ENCODE measurements at regions not wholly inside any gene's neighbourhood (a gene's known extent, or its start where the extent isn't known, plus 50 kb on each side); places are given as distances from the start of the nearest gene placed in this dataset.

DNA sequence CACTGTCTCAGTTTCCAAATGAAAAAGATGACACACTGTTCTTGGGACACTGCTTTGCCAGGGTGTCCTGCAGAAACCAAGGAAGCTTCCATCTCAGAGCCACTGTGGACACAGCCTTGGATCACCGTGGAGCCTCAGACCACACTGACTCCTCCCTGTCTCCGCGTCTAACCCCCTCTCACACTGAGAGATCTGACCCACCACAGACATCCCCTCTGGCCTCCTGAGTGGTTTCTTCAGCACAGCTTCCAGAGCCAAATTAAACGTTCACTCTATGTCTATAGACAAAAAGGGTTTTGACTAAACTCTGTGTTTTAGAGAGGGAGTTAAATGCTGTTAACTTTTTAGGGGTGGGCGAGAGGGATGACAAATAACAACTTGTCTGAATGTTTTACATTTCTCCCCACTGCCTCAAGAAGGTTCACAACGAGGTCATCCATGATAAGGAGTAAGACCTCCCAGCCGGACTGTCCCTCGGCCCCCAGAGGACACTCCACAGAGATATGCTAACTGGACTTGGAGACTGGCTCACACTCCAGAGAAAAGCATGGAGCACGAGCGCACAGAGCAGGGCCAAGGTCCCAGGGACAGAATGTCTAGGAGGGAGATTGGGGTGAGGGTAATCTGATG lies 113.4 kb upstream of the PKDCC start:
- H3K4me1 ChIP-seq (ENCODE audit: control insufficient read depth in 4 of 4, insufficient read depth in 4 of 4, low read length in 3 of 4): no peaks in the 10 kb centered on the region
- WGBS: 60% methylated on average over 10 of the region's 10 CpGs
- H3K27ac ChIP-seq (ENCODE audit: low read depth in 1 of 2, low read length in 2 of 2): peak overlapping the region; percentile 11 to 45
- no peak for DNase-seq (ENCODE audit: low spot score)
- TF ChIP-seq NR2F2 (IDR thresholded peaks at IDR 0.05) (peak; percentile 57), HNF4G (IDR thresholded peaks at IDR 0.05) (no peak), RXRA (IDR thresholded peaks at IDR 0.05) (peak; percentile 44 to 51)
- H3K27me3 ChIP-seq (ENCODE audit: control insufficient read depth in 4 of 4, insufficient read depth in 4 of 4, low read length in 3 of 4): no peaks in the 10 kb centered on the region
- H3K36me3 ChIP-seq (ENCODE audit: control insufficient read depth in 4 of 4, insufficient read depth in 3 of 4, low read depth in 1 of 4, low read length in 3 of 4): no peaks in the 10 kb centered on the region
- no peaks in the 10 kb centered on the region for H3K9me3 ChIP-seq (ENCODE audit: control insufficient read depth in 4 of 4, low read length in 3 of 4)
- no peak overlapping the region for H3K9ac ChIP-seq (ENCODE audit: low read depth in 1 of 2, low read length in 2 of 2)
- no peak overlapping the region for H3K4me3 ChIP-seq (ENCODE audit: low read depth in 1 of 3, low read length in 3 of 3)

DNA sequence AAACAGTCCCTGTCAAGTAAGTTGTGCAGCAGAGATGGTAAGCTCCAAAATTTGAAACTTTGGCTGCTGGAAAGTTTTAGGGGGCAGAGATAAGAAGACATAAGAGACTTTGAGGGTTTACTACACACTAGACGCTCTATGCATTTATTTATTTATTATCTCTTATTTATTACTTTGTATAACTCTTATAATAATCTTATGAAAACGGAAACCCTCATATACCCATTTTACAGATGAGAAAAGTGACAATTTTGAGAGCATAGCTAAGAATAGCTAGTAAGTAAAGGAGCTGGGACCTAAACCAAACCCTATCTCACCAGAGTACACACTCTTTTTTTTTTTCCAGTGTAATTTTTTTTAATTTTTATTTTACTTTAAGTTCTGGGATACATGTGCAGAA lies 112.8 kb upstream of the PKDCC start:
- no peak for TF ChIP-seq FOXA1 (IDR thresholded peaks at IDR 0.05)
- TF ChIP-seq FOXA2 (IDR thresholded peaks at IDR 0.05): no peak
- TF ChIP-seq, protein P1, sequence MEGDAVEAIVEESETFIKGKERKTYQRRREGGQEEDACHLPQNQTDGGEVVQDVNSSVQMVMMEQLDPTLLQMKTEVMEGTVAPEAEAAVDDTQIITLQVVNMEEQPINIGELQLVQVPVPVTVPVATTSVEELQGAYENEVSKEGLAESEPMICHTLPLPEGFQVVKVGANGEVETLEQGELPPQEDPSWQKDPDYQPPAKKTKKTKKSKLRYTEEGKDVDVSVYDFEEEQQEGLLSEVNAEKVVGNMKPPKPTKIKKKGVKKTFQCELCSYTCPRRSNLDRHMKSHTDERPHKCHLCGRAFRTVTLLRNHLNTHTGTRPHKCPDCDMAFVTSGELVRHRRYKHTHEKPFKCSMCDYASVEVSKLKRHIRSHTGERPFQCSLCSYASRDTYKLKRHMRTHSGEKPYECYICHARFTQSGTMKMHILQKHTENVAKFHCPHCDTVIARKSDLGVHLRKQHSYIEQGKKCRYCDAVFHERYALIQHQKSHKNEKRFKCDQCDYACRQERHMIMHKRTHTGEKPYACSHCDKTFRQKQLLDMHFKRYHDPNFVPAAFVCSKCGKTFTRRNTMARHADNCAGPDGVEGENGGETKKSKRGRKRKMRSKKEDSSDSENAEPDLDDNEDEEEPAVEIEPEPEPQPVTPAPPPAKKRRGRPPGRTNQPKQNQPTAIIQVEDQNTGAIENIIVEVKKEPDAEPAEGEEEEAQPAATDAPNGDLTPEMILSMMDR (IDR thresholded peaks at IDR 0.05; ENCODE audit: low read depth, low read length, missing input control): no peak
- no peak for TF ChIP-seq HNF4G (IDR thresholded peaks at IDR 0.05)
- TF ChIP-seq, protein P2, sequence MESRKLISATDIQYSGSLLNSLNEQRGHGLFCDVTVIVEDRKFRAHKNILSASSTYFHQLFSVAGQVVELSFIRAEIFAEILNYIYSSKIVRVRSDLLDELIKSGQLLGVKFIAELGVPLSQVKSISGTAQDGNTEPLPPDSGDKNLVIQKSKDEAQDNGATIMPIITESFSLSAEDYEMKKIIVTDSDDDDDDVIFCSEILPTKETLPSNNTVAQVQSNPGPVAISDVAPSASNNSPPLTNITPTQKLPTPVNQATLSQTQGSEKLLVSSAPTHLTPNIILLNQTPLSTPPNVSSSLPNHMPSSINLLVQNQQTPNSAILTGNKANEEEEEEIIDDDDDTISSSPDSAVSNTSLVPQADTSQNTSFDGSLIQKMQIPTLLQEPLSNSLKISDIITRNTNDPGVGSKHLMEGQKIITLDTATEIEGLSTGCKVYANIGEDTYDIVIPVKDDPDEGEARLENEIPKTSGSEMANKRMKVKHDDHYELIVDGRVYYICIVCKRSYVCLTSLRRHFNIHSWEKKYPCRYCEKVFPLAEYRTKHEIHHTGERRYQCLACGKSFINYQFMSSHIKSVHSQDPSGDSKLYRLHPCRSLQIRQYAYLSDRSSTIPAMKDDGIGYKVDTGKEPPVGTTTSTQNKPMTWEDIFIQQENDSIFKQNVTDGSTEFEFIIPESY (IDR thresholded peaks at IDR 0.05): no peak
- TF ChIP-seq JUND (IDR thresholded peaks at IDR 0.05): no peak
- TF ChIP-seq SP1 (IDR thresholded peaks at IDR 0.05): no peak
- no peak for TF ChIP-seq EGR1 (IDR thresholded peaks at IDR 0.05; ENCODE audit: low read depth in 2 of 2)
- TF ChIP-seq TAF1 (conservative IDR thresholded peaks at IDR 0.05): no peak
- TF ChIP-seq, protein P3, sequence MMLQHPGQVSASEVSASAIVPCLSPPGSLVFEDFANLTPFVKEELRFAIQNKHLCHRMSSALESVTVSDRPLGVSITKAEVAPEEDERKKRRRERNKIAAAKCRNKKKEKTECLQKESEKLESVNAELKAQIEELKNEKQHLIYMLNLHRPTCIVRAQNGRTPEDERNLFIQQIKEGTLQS (IDR thresholded peaks at IDR 0.05): no peak
- no peak for TF ChIP-seq HNF4A (conservative IDR thresholded peaks at IDR 0.05)
- H3K9ac ChIP-seq (ENCODE audit: low read depth in 1 of 2, low read length in 2 of 2): no peak overlapping the region
- no peaks in the 10 kb centered on the region for H3K27me3 ChIP-seq (ENCODE audit: control insufficient read depth in 4 of 4, insufficient read depth in 4 of 4, low read length in 3 of 4)
- no peaks in the 10 kb centered on the region for H3K4me1 ChIP-seq (ENCODE audit: control insufficient read depth in 4 of 4, insufficient read depth in 4 of 4, low read length in 3 of 4)
- DNase-seq (ENCODE audit: low spot score): no peak
- 88% methylated on average over 2 of the region's 2 CpGs for WGBS
- H3K4me3 ChIP-seq (ENCODE audit: low read depth in 1 of 3, low read length in 3 of 3): no peak overlapping the region
- H3K27ac ChIP-seq (ENCODE audit: low read depth in 1 of 2, low read length in 2 of 2): no peak overlapping the region
- H3K36me3 ChIP-seq (ENCODE audit: control insufficient read depth in 4 of 4, insufficient read depth in 3 of 4, low read depth in 1 of 4, low read length in 3 of 4): no peaks in the 10 kb centered on the region
- H3K9me3 ChIP-seq (ENCODE audit: control insufficient read depth in 4 of 4, low read length in 3 of 4): no peaks in the 10 kb centered on the region

DNA sequence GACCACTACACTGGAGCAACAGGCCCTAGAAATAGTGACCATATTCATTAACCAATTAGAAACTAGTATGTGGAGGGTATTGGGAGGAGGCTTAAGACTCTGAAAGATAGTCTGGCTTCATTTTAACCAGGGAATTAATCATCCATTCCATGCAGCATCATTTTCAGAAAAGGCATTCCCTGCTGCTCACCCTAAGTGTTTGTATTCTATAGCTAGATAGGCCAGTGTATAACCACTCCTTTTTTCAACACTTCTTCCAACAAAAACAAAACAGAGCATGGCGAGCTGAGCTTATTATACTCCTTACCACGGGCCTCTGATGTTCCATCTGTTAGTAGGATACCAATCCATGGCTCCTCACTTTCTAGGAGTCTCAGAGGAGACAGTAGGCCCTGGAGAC lies 112.0 kb upstream of the PKDCC start:
- WGBS: 69% methylated on average over 2 of the region's 2 CpGs

More for the DNA sequence above, 112.0 kb upstream of the PKDCC start:
- DNase-seq (ENCODE audit: low spot score): no peak
- Histone ChIP-seq H3K27ac (ENCODE audit: low read depth in 1 of 2, low read length in 2 of 2) (no peak overlapping the region), H3K9ac (ENCODE audit: low read depth in 1 of 2, low read length in 2 of 2) (no peak overlapping the region), H3K4me1 (ENCODE audit: control insufficient read depth in 4 of 4, insufficient read depth in 4 of 4, low read length in 3 of 4) (no peaks in the 10 kb centered on the region), H3K27me3 (ENCODE audit: control insufficient read depth in 4 of 4, insufficient read depth in 4 of 4, low read length in 3 of 4) (no peaks in the 10 kb centered on the region), H3K36me3 (ENCODE audit: control insufficient read depth in 4 of 4, insufficient read depth in 3 of 4, low read depth in 1 of 4, low read length in 3 of 4) (no peaks in the 10 kb centered on the region), H3K4me3 (ENCODE audit: low read depth in 1 of 3, low read length in 3 of 3) (no peak overlapping the region), H3K9me3 (ENCODE audit: control insufficient read depth in 4 of 4, low read length in 3 of 4) (no peaks in the 10 kb centered on the region)
- no peak for TF ChIP-seq YY1 (IDR thresholded peaks at IDR 0.05)
- TF ChIP-seq, protein P4, sequence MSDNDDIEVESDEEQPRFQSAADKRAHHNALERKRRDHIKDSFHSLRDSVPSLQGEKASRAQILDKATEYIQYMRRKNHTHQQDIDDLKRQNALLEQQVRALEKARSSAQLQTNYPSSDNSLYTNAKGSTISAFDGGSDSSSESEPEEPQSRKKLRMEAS (IDR thresholded peaks at IDR 0.05): no peak
- no peak for TF ChIP-seq TAF1 (conservative IDR thresholded peaks at IDR 0.05)
- TF ChIP-seq RAD21 (IDR thresholded peaks at IDR 0.05): no peak
- TF ChIP-seq SP1 (IDR thresholded peaks at IDR 0.05): no peak
- TF ChIP-seq, protein P5, sequence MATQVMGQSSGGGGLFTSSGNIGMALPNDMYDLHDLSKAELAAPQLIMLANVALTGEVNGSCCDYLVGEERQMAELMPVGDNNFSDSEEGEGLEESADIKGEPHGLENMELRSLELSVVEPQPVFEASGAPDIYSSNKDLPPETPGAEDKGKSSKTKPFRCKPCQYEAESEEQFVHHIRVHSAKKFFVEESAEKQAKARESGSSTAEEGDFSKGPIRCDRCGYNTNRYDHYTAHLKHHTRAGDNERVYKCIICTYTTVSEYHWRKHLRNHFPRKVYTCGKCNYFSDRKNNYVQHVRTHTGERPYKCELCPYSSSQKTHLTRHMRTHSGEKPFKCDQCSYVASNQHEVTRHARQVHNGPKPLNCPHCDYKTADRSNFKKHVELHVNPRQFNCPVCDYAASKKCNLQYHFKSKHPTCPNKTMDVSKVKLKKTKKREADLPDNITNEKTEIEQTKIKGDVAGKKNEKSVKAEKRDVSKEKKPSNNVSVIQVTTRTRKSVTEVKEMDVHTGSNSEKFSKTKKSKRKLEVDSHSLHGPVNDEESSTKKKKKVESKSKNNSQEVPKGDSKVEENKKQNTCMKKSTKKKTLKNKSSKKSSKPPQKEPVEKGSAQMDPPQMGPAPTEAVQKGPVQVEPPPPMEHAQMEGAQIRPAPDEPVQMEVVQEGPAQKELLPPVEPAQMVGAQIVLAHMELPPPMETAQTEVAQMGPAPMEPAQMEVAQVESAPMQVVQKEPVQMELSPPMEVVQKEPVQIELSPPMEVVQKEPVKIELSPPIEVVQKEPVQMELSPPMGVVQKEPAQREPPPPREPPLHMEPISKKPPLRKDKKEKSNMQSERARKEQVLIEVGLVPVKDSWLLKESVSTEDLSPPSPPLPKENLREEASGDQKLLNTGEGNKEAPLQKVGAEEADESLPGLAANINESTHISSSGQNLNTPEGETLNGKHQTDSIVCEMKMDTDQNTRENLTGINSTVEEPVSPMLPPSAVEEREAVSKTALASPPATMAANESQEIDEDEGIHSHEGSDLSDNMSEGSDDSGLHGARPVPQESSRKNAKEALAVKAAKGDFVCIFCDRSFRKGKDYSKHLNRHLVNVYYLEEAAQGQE (IDR thresholded peaks at IDR 0.05): no peak
- TF ChIP-seq NR2F2 (IDR thresholded peaks at IDR 0.05): no peak
